SU-DHL-6 (cell line): ENCODE measurements at regions not wholly inside any gene's neighbourhood (a gene's known extent, or its start where the extent isn't known, plus 50 kb on each side); places are given as distances from the start of the nearest gene placed in this dataset.

ENCODE experiments used
- H2AFZ ChIP-seq: fragments of 200-600 bp; sonication (generic); 2 replicates; pipeline ENCODE4 v1.6.1; 2014; ENCODE audit warnings: low read depth, mild to moderate bottlenecking, moderate library complexity, mixed read lengths, antibody characterized with exemption, low read length; ENCODE audit not compliant: severe bottlenecking
- H3F3A ChIP-seq: fragments of 200-600 bp; shearing (Covaris generic); 2 replicates; pipeline ENCODE4 v1.6.0; 2016; ENCODE audit warnings: antibody characterized with exemption, mild to moderate bottlenecking; ENCODE audit not compliant: insufficient read depth
- H3K27ac ChIP-seq: fragments of 200-600 bp; sonication (generic); 2 replicates; pipeline ENCODE4 v1.5.1; 2016; ENCODE audit warnings: low read depth, mild to moderate bottlenecking, low read length, moderate library complexity, mixed read lengths
- H3K27me3 ChIP-seq: fragments of 200-600 bp; sonication (generic), shearing (Covaris generic); 2 replicates; pipeline ENCODE4 v1.6.0; 2014; ENCODE audit warnings: mild to moderate bottlenecking, low read length
- H3K36me3 ChIP-seq: fragments of 200-600 bp; sonication (generic); 2 replicates; pipeline ENCODE4 v1.6.1; 2014; ENCODE audit warnings: mild to moderate bottlenecking, low read length, mixed read lengths
- H3K4me2 ChIP-seq: fragments of 300-600, 200-600 bp; shearing (Covaris generic), sonication (generic); 2 replicates; pipeline ENCODE4 v1.6.0; 2014; ENCODE audit warnings: low read length, low read depth, mild to moderate bottlenecking; ENCODE audit not compliant: poor library complexity, severe bottlenecking
- H3K4me3 ChIP-seq: fragments of 200-600 bp; sonication (generic); 2 replicates; pipeline ENCODE4 v1.5.1; 2014; ENCODE audit warnings: antibody characterized with exemption, low read length, mild to moderate bottlenecking, mixed read lengths; ENCODE audit not compliant: insufficient read depth, poor library complexity, severe bottlenecking
- H3K79me2 ChIP-seq: fragments of 200-600 bp; sonication (generic); 2 replicates; pipeline ENCODE4 v1.6.1; 2014; ENCODE audit warnings: mild to moderate bottlenecking, low read length, moderate library complexity; ENCODE audit not compliant: insufficient read depth
- H3K9ac ChIP-seq: fragments of 200-600 bp; sonication (generic); 2 replicates; pipeline ENCODE4 v1.7.0; 2014; ENCODE audit warnings: mild to moderate bottlenecking, low read length
- H3K9me2 ChIP-seq: fragments of 200-600 bp; sonication (generic); replicated peaks from 2 replicates; pipeline ENCODE4 v1.6.1; 2014; ENCODE audit warnings: low read length; ENCODE audit not compliant: insufficient read depth
- H3K9me3 ChIP-seq: fragments of 200-600 bp; sonication (generic); 2 replicates; pipeline ENCODE4 v1.6.1; 2014; ENCODE audit warnings: low read length, mixed read lengths; ENCODE audit not compliant: insufficient read depth
- H4K20me1 ChIP-seq: fragments of 200-600 bp; sonication (generic); 2 replicates; pipeline ENCODE4 v1.6.1; 2014; ENCODE audit warnings: low read depth, mild to moderate bottlenecking, antibody characterized with exemption, low read length, moderate library complexity, mixed read lengths
- CTCF ChIP-seq: fragments of 200-600 bp; sonication (generic); IDR thresholded peaks from one replicate; pipeline ENCODE4 v1.5.1; 2017; ENCODE audit warnings: antibody characterized with exemption, mild to moderate bottlenecking, low read length, moderate library complexity; ENCODE audit not compliant: insufficient read depth, poor library complexity, severe bottlenecking
- EZH2phosphoT487 ChIP-seq: fragments of 200-600 bp; sonication (generic), shearing (Covaris generic); conservative IDR thresholded peaks from 2 replicates; pipeline ENCODE4 v1.6.1; 2018; ENCODE audit warnings: mild to moderate bottlenecking, antibody characterized with exemption, low read length, moderate library complexity, mixed read lengths

GRCh38 chr16:85169333-85170065 is 57.2 kb upstream of the CIBAR2 start:
- H3K4me2 ChIP-seq: no peak overlapping the region
- no peak overlapping the region for H3K27ac ChIP-seq
- no peaks in the 10 kb centered on the region for H3K9me2 ChIP-seq
- no peaks in the 10 kb centered on the region for H3K79me2 ChIP-seq
- no peak overlapping the region for H3K4me3 ChIP-seq
- no peaks in the 10 kb centered on the region for H3K9me3 ChIP-seq
- no peak overlapping the region for H2AFZ ChIP-seq
- TF ChIP-seq EZH2phosphoT487: no peak
- TF ChIP-seq CTCF: no peak
- no peaks in the 10 kb centered on the region for H4K20me1 ChIP-seq
- H3K9ac ChIP-seq: no peak overlapping the region
- H3K36me3 ChIP-seq: no peaks in the 10 kb centered on the region
- H3K27me3 ChIP-seq: no peaks in the 10 kb centered on the region
- H3F3A ChIP-seq: no peaks in the 10 kb centered on the region

GRCh38 chr16:85170066-85170491 is 57.8 kb upstream of the CIBAR2 start:
- Histone ChIP-seq H2AFZ (no peak overlapping the region), H3K9me3 (no peaks in the 10 kb centered on the region), H3K27me3 (no peaks in the 10 kb centered on the region), H3K4me3 (no peak overlapping the region), H4K20me1 (no peaks in the 10 kb centered on the region), H3K27ac (no peak overlapping the region), H3K4me2 (no peak overlapping the region), H3K79me2 (no peaks in the 10 kb centered on the region), H3K36me3 (no peaks in the 10 kb centered on the region), H3K9me2 (no peaks in the 10 kb centered on the region), H3K9ac (no peak overlapping the region), H3F3A (no peaks in the 10 kb centered on the region)
- TF ChIP-seq CTCF (no peak), EZH2phosphoT487 (no peak)

GRCh38 chr16:85170590-85171003 is 58.3 kb upstream of the CIBAR2 start:
- Histone ChIP-seq H3K9me3 (no peaks in the 10 kb centered on the region), H3K79me2 (no peaks in the 10 kb centered on the region), H4K20me1 (no peaks in the 10 kb centered on the region), H3K4me3 (no peak overlapping the region), H3K9ac (no peak overlapping the region), H3K4me2 (no peak overlapping the region), H3K36me3 (no peaks in the 10 kb centered on the region), H2AFZ (no peak overlapping the region), H3F3A (no peaks in the 10 kb centered on the region), H3K27me3 (no peaks in the 10 kb centered on the region), H3K9me2 (no peaks in the 10 kb centered on the region), H3K27ac (no peak overlapping the region)
- no peak for TF ChIP-seq CTCF
- no peak for TF ChIP-seq EZH2phosphoT487
